Liver (tissue), 8 donors: ENCODE measurements at regions not wholly inside any gene's neighbourhood (a gene's known extent, or its start where the extent isn't known, plus 50 kb on each side); places are given as distances from the start of the nearest gene placed in this dataset.

Experiments
- DNase-seq: peaks from one replicate; pipeline ENCODE4 v3.0.0-alpha.2; 2017; ENCODE audit warnings: low spot score
- H3K27ac ChIP-seq, 2 donors: one replicate each; pipeline ENCODE4 v1.7.0; 2013; ENCODE audit warnings: inconsistent platforms in 2 of 2, low read length in 2 of 2, control low read depth in 1 of 2, low read depth in 1 of 2, mild to moderate bottlenecking in 1 of 2
- H3K27me3 ChIP-seq, 4 donors: one replicate each; pipeline versions ENCODE4 v1.6.1 to v1.7.0; 2013; ENCODE audit warnings: low read length in 3 of 4, inconsistent platforms in 1 of 4, mild to moderate bottlenecking in 1 of 4, moderate library complexity in 1 of 4; ENCODE audit not compliant: control insufficient read depth in 4 of 4, insufficient read depth in 4 of 4
- H3K36me3 ChIP-seq, 4 donors: one replicate each; pipeline versions ENCODE4 v1.6.1 to v1.7.0; 2013; ENCODE audit warnings: low read length in 3 of 4, mild to moderate bottlenecking in 3 of 4, low read depth in 1 of 4, moderate library complexity in 1 of 4; ENCODE audit not compliant: control insufficient read depth in 4 of 4, insufficient read depth in 3 of 4
- H3K4me1 ChIP-seq, 4 donors: one replicate each; pipeline versions ENCODE4 v1.6.1 to v1.7.0; 2013; ENCODE audit warnings: low read length in 3 of 4, mild to moderate bottlenecking in 3 of 4, moderate library complexity in 1 of 4; ENCODE audit not compliant: control insufficient read depth in 4 of 4, insufficient read depth in 4 of 4
- H3K4me3 ChIP-seq, 3 donors: one replicate each; pipeline versions ENCODE4 v1.6.1 to v1.7.0; 2013; ENCODE audit warnings: low read length in 3 of 3, control low read depth in 1 of 3, low read depth in 1 of 3, mild to moderate bottlenecking in 1 of 3
- H3K9ac ChIP-seq, 2 donors: one replicate each; pipeline ENCODE4 v1.7.0; 2013; ENCODE audit warnings: low read length in 2 of 2, mild to moderate bottlenecking in 2 of 2, moderate library complexity in 2 of 2, control low read depth in 1 of 2, low read depth in 1 of 2
- H3K9me3 ChIP-seq, 4 donors: one replicate each; pipeline versions ENCODE4 v1.6.1 to v1.7.0; 2013; ENCODE audit warnings: low read length in 3 of 4; ENCODE audit not compliant: control insufficient read depth in 4 of 4
- ATF3 ChIP-seq: IDR thresholded peaks from 2 replicates; pipeline ENCODE4 v1.6.1; 2016; ENCODE audit warnings: antibody characterized with exemption
- CTCF ChIP-seq: fragments of 150-350 bp; IDR thresholded peaks from 2 replicates; pipeline ENCODE4 v1.5.1; 2017; ENCODE audit warnings: improper control_type of control experiment, low read depth, low read length; ENCODE audit not compliant: missing input control
- EGR1 ChIP-seq, 2 donors: IDR thresholded peaks; 2 replicates each; pipeline ENCODE4 v1.6.1; 2016 to 2018; ENCODE audit warnings: antibody characterized with exemption in 2 of 2, low read depth in 2 of 2
- FOXA1 ChIP-seq: IDR thresholded peaks from 2 replicates; pipeline ENCODE4 v1.6.1; 2016; ENCODE audit warnings: antibody characterized with exemption
- FOXA2 ChIP-seq: IDR thresholded peaks from 2 replicates; pipeline ENCODE4 v1.6.1; 2016; ENCODE audit warnings: antibody characterized with exemption
- GABPA ChIP-seq, 2 donors: IDR thresholded peaks in 1 of 2; conservative IDR thresholded peaks in 1 of 2; 2 replicates each; pipeline ENCODE4 v1.6.1; 2016; ENCODE audit warnings: antibody characterized with exemption in 2 of 2, mild to moderate bottlenecking in 1 of 2, moderate library complexity in 1 of 2
- HNF4A ChIP-seq, 2 donors: conservative IDR thresholded peaks; 2 replicates each; pipeline ENCODE4 v1.6.1; 2016; ENCODE audit warnings: antibody characterized with exemption in 2 of 2, mild to moderate bottlenecking in 2 of 2
- HNF4G ChIP-seq: IDR thresholded peaks from 2 replicates; pipeline ENCODE4 v1.6.1; 2016; ENCODE audit warnings: antibody characterized with exemption
- JUND ChIP-seq, 2 donors: IDR thresholded peaks; 2 replicates each; pipeline ENCODE4 v1.6.1; 2016; ENCODE audit warnings: antibody characterized with exemption in 2 of 2
- MAX ChIP-seq: IDR thresholded peaks from 2 replicates; pipeline ENCODE4 v1.6.1; 2016; ENCODE audit warnings: antibody characterized with exemption
- NR2F2 ChIP-seq: IDR thresholded peaks from 2 replicates; pipeline ENCODE4 v1.6.1; 2016; ENCODE audit warnings: antibody characterized with exemption
- RAD21 ChIP-seq, 2 donors: IDR thresholded peaks; 2 replicates each; pipeline ENCODE4 v1.6.1; 2016; ENCODE audit warnings: antibody characterized with exemption in 2 of 2, mild to moderate bottlenecking in 2 of 2
- REST ChIP-seq: IDR thresholded peaks from 2 replicates; pipeline ENCODE4 v1.6.1; 2016; ENCODE audit warnings: antibody characterized with exemption, mild to moderate bottlenecking
- RXRA ChIP-seq, 2 donors: IDR thresholded peaks; 2 replicates each; pipeline ENCODE4 v1.6.1; 2017 to 2018; ENCODE audit warnings: antibody characterized with exemption in 2 of 2, mild to moderate bottlenecking in 1 of 2
- SP1 ChIP-seq: IDR thresholded peaks from 2 replicates; pipeline ENCODE4 v1.6.1; 2018; ENCODE audit warnings: antibody characterized with exemption, mild to moderate bottlenecking
- TAF1 ChIP-seq: conservative IDR thresholded peaks from 2 replicates; pipeline ENCODE4 v1.6.1; 2016; ENCODE audit warnings: antibody characterized with exemption, mild to moderate bottlenecking
- YY1 ChIP-seq: IDR thresholded peaks from 2 replicates; pipeline ENCODE4 v1.6.1; 2016; ENCODE audit warnings: antibody characterized with exemption, mild to moderate bottlenecking
- ZBTB33 ChIP-seq: IDR thresholded peaks from 2 replicates; pipeline ENCODE4 v1.6.1; 2016; ENCODE audit warnings: antibody characterized with exemption
- WGBS: extraction: QIAGEN DNeasy Blood & Tissue Kit; methylation state at CpG from one replicate; pipeline ENCODE4 v1.1.7; 2013; 5-methylcytosine and 5-hydroxymethylcytosine counted together
- donor health status: healthy.
- donor health status: healthy.
- donor health status: healthy.
- donor health status: healthy.
- donor health status: healthy.

GRCh38 chr3:95613993-95614392 lies 1200.4 kb upstream of the EPHA6 start:
- H3K4me3 ChIP-seq = no peak overlapping the region
- DNase-seq = no peak
- no peak overlapping the region for H3K27ac ChIP-seq
- TF ChIP-seq RXRA (IDR thresholded peaks at IDR 0.05) (no peak), RAD21 (IDR thresholded peaks at IDR 0.05) (no peak), NR2F2 (no peak), TAF1 (no peak), CTCF (no peak)
- no peak overlapping the region for H3K9ac ChIP-seq
- WGBS = 59% methylated on average over 1 of the region's 1 CpG
- no peaks in the 10 kb centered on the region for H3K9me3 ChIP-seq
- H3K36me3 ChIP-seq = no peaks in the 10 kb centered on the region
- no peaks in the 10 kb centered on the region for H3K27me3 ChIP-seq
- no peaks in the 10 kb centered on the region for H3K4me1 ChIP-seq

GRCh38 chr3:95615592-95616310 lies 1198.6 kb upstream of the EPHA6 start:
- Histone ChIP-seq H3K27me3 (no peaks in the 10 kb centered on the region), H3K9ac (no peak overlapping the region), H3K4me3 (no peak overlapping the region), H3K4me1 (no peaks in the 10 kb centered on the region), H3K27ac (no peak overlapping the region), H3K9me3 (no peaks in the 10 kb centered on the region), H3K36me3 (no peaks in the 10 kb centered on the region)
- WGBS = 80% methylated on average over 4 of the region's 4 CpGs
- TF ChIP-seq MAX = no peak
- TF ChIP-seq RXRA (IDR thresholded peaks at IDR 0.05) = no peak
- TF ChIP-seq JUND (IDR thresholded peaks at IDR 0.05) = no peak
- no peak for TF ChIP-seq REST
- TF ChIP-seq ATF3 = no peak
- TF ChIP-seq ZBTB33 = no peak
- TF ChIP-seq FOXA1 = no peak
- no peak for TF ChIP-seq RAD21 (IDR thresholded peaks at IDR 0.05)
- TF ChIP-seq EGR1 (IDR thresholded peaks at IDR 0.05; ENCODE audit: low read depth in 2 of 2) = no peak
- no peak for TF ChIP-seq HNF4A (conservative IDR thresholded peaks at IDR 0.05)
- no peak for TF ChIP-seq HNF4G
- TF ChIP-seq TAF1 = no peak
- no peak for TF ChIP-seq YY1
- TF ChIP-seq FOXA2 = no peak
- TF ChIP-seq SP1 = no peak
- no peak for TF ChIP-seq CTCF
- TF ChIP-seq GABPA (IDR thresholded peaks at IDR 0.05 in 1 of 2, conservative IDR thresholded peaks at IDR 0.05 in 1 of 2) = no peak
- no peak for DNase-seq
